ENCODE measurements at regions not wholly inside any gene's neighbourhood (a gene's known extent, or its start where the extent isn't known, plus 50 kb on each side); places are given as distances from the start of the nearest gene placed in this dataset.

DNA sequence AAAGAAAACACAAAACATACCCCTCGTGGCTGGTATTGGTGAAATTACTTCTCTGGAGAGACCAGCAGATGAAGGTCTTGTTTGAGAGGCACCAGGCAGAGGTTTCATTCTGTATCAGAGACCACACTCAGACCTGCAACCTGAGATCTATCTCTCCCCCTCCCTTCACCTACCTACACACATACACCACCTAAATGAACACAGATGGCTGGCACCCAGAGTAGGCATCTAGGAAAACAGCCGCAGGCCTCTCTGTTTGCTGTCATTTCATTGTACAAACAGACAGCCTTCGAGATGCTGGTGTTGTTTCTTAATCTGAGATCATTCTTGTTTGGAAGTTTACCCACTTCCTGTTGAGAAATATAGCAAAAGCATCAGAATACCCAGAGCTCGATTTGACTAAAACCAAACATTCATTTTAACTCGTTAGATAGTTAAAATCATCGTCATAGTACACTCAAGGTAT lies 173.9 kb upstream of the SLC25A13 start (continued):
- no peak for TF ChIP-seq RAD21 (IDR thresholded peaks at IDR 0.05; ENCODE audit: insufficient read depth, low read depth, low read length)
- TF ChIP-seq POLR2A (IDR thresholded peaks at IDR 0.05; ENCODE audit: low read depth, low read length) = no peak
- no peak for TF ChIP-seq HDGF (IDR thresholded peaks at IDR 0.05)

- Histone ChIP-seq H3K4me3 (no peak overlapping the region), H2AFZ (ENCODE audit: control insufficient read depth, low read depth, low read length) (no peak overlapping the region), H3K27ac (ENCODE audit: control insufficient read depth, insufficient read depth) (no peak overlapping the region), H3K27me3 (replicated peaks in 1 of 2; ENCODE audit: control insufficient read depth in 2 of 2, insufficient read depth in 2 of 2, low read length in 1 of 2) (no peaks in the 10 kb centered on the region), H3K9ac (ENCODE audit: control insufficient read depth, insufficient read depth, low read length) (no peak overlapping the region), H3K79me2 (ENCODE audit: control insufficient read depth, insufficient read depth, low read length) (no peaks in the 10 kb centered on the region), H3K4me1 (ENCODE audit: control insufficient read depth, insufficient read depth, low read length) (no peaks in the 10 kb centered on the region), H4K20me1 (ENCODE audit: control insufficient read depth, insufficient read depth) (no peaks in the 10 kb centered on the region), H3K36me3 (ENCODE audit: control insufficient read depth in 2 of 2, insufficient read depth in 2 of 2, low read length in 1 of 2) (no peaks in the 10 kb centered on the region), H3K4me2 (ENCODE audit: control insufficient read depth, insufficient read depth) (no peak overlapping the region), H3K9me3 (replicated peaks; ENCODE audit: control insufficient read depth, insufficient read depth, low read length) (no peaks in the 10 kb centered on the region)
- 33% methylated on average over 4 of the region's 4 CpGs for WGBS (ENCODE audit: insufficient coverage, insufficient replicate concordance, low lambda C conversion rate, missing lambda C conversion rate)
- TF ChIP-seq, protein P1, sequence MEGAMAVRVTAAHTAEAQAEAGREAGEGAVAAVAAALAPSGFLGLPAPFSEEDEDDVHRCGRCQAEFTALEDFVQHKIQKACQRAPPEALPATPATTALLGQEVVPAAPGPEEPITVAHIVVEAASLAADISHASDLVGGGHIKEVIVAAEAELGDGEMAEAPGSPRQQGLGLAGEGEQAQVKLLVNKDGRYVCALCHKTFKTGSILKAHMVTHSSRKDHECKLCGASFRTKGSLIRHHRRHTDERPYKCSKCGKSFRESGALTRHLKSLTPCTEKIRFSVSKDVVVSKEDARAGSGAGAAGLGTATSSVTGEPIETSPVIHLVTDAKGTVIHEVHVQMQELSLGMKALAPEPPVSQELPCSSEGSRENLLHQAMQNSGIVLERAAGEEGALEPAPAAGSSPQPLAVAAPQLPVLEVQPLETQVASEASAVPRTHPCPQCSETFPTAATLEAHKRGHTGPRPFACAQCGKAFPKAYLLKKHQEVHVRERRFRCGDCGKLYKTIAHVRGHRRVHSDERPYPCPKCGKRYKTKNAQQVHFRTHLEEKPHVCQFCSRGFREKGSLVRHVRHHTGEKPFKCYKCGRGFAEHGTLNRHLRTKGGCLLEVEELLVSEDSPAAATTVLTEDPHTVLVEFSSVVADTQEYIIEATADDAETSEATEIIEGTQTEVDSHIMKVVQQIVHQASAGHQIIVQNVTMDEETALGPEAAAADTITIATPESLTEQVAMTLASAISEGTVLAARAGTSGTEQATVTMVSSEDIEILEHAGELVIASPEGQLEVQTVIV (IDR thresholded peaks at IDR 0.05; ENCODE audit: borderline replicate concordance, partially characterized antibody) = no peak
- no peak for TF ChIP-seq FOS (IDR thresholded peaks at IDR 0.05; ENCODE audit: borderline replicate concordance, extremely low read depth, insufficient read length)
- TF ChIP-seq, protein P2, sequence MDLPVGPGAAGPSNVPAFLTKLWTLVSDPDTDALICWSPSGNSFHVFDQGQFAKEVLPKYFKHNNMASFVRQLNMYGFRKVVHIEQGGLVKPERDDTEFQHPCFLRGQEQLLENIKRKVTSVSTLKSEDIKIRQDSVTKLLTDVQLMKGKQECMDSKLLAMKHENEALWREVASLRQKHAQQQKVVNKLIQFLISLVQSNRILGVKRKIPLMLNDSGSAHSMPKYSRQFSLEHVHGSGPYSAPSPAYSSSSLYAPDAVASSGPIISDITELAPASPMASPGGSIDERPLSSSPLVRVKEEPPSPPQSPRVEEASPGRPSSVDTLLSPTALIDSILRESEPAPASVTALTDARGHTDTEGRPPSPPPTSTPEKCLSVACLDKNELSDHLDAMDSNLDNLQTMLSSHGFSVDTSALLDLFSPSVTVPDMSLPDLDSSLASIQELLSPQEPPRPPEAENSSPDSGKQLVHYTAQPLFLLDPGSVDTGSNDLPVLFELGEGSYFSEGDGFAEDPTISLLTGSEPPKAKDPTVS (IDR thresholded peaks at IDR 0.05; ENCODE audit: low read depth, low read length) = no peak
- no peak for TF ChIP-seq ZNF24 (IDR thresholded peaks at IDR 0.05)
- TF ChIP-seq CUX1 (IDR thresholded peaks at IDR 0.05; ENCODE audit: insufficient replicate concordance, low read depth, low read length) = no peak
- no peak for TF ChIP-seq JUNB (IDR thresholded peaks at IDR 0.05)
- TF ChIP-seq, protein P3, sequence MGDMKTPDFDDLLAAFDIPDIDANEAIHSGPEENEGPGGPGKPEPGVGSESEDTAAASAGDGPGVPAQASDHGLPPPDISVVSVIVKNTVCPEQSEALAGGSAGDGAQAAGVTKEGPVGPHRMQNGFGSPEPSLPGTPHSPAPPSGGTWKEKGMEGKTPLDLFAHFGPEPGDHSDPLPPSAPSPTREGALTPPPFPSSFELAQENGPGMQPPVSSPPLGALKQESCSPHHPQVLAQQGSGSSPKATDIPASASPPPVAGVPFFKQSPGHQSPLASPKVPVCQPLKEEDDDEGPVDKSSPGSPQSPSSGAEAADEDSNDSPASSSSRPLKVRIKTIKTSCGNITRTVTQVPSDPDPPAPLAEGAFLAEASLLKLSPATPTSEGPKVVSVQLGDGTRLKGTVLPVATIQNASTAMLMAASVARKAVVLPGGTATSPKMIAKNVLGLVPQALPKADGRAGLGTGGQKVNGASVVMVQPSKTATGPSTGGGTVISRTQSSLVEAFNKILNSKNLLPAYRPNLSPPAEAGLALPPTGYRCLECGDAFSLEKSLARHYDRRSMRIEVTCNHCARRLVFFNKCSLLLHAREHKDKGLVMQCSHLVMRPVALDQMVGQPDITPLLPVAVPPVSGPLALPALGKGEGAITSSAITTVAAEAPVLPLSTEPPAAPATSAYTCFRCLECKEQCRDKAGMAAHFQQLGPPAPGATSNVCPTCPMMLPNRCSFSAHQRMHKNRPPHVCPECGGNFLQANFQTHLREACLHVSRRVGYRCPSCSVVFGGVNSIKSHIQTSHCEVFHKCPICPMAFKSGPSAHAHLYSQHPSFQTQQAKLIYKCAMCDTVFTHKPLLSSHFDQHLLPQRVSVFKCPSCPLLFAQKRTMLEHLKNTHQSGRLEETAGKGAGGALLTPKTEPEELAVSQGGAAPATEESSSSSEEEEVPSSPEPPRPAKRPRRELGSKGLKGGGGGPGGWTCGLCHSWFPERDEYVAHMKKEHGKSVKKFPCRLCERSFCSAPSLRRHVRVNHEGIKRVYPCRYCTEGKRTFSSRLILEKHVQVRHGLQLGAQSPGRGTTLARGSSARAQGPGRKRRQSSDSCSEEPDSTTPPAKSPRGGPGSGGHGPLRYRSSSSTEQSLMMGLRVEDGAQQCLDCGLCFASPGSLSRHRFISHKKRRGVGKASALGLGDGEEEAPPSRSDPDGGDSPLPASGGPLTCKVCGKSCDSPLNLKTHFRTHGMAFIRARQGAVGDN (IDR thresholded peaks at IDR 0.05) = no peak
- SMC1A ChIA-PET (ENCODE audit: uncharacterized antibody, unreplicated experiment) = no interaction called here
- ATAC-seq (no peak), FAIRE-seq (no peak), DNase-seq (ENCODE audit: low read depth, low spot score) (no peak)
- in situ Hi-C loops (cut with MboI) (no loop called here), intact Hi-C loops (cut with micrococcal nuclease; ENCODE audit: unreplicated experiment) (no loop called here)
- CTCF ChIA-PET = no interaction called here
- no TSS peak for BruUV-seq (replicated peaks)
- RAD21 ChIA-PET (ENCODE audit: unreplicated experiment) = no interaction called here
- POLR2A ChIA-PET = no interaction called here
These were observed 164.8 kb upstream of the SLC25A13 start for GRCh38 chr7:96486681-96487080.

Data from GM12878 (cell line).